ENCODE measurements at regions not wholly inside any gene's neighbourhood (a gene's known extent, or its start where the extent isn't known, plus 50 kb on each side); places are given as distances from the start of the nearest gene placed in this dataset.
"Not testable (repeated sequence)": the region's sequence is repeated elsewhere in the genome, so short reads cannot be mapped to it uniquely, and the experiment has no call there.

DNA sequence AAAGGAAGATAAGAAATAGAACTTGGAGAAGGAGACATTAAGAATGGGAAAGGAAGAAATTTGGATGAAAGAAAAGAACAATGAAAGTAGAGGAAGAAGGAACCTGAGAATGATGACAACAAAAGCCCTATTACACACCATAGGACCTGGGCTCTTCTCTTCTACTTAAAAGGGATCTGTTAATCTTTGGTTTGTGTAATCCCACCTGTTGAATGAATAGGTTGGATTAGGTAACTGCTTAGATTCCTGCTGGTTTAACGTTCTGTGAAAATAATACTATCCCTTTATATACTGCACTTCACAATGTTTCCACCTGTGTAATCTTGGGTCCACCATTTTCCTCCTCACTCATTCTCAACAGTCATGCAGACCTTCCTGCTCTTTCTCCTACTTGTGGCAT is 157.8 kb upstream of the ATP10B start:
- H3K4me3 ChIP-seq (ENCODE audit: low read depth, poor library complexity, severe bottlenecking): no peak overlapping the region
- no peak for DNase-seq (ENCODE audit: low spot score in 2 of 2)
- intact Hi-C loops (cut with DNase I; ENCODE audit: low total_unique reads): no loop called here
- WGBS, 2 donors: 73 to 76% methylated on average over 1 of the region's 1 CpG
- TF ChIP-seq, protein P1, sequence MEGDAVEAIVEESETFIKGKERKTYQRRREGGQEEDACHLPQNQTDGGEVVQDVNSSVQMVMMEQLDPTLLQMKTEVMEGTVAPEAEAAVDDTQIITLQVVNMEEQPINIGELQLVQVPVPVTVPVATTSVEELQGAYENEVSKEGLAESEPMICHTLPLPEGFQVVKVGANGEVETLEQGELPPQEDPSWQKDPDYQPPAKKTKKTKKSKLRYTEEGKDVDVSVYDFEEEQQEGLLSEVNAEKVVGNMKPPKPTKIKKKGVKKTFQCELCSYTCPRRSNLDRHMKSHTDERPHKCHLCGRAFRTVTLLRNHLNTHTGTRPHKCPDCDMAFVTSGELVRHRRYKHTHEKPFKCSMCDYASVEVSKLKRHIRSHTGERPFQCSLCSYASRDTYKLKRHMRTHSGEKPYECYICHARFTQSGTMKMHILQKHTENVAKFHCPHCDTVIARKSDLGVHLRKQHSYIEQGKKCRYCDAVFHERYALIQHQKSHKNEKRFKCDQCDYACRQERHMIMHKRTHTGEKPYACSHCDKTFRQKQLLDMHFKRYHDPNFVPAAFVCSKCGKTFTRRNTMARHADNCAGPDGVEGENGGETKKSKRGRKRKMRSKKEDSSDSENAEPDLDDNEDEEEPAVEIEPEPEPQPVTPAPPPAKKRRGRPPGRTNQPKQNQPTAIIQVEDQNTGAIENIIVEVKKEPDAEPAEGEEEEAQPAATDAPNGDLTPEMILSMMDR (IDR thresholded peaks at IDR 0.05): no peak
- TF ChIP-seq POLR2A (IDR thresholded peaks at IDR 0.05): no peak

DNA sequence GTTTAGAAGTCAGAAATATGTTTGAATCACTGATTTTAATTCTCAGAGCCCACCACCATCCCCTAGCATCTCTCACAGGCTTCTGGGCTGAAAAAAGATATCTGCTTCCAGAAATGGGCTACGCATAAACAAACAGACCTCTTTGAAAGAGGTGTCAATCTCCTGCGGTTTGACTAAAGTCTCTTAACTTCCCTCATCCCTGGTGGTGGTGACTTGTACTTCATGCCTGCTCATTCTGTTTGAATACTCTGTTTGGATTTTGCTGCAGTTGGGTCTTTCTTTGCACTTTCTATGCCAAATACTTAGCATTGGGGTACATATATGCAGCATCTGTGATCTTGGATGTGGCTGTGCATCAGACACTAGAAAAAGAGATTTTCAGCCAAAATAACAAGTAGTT is 157.2 kb upstream of the ATP10B start:
- H3K4me3 ChIP-seq (ENCODE audit: low read depth, poor library complexity, severe bottlenecking): no peak overlapping the region
- intact Hi-C loops (cut with DNase I; ENCODE audit: low total_unique reads): no loop called here
- TF ChIP-seq POLR2A (IDR thresholded peaks at IDR 0.05): no peak
- TF ChIP-seq, protein P1 (IDR thresholded peaks at IDR 0.05): no peak
- 63 to 71% methylated on average over 2 of the region's 2 CpGs for WGBS, 2 donors
- no peak for DNase-seq (ENCODE audit: low spot score in 2 of 2)

DNA sequence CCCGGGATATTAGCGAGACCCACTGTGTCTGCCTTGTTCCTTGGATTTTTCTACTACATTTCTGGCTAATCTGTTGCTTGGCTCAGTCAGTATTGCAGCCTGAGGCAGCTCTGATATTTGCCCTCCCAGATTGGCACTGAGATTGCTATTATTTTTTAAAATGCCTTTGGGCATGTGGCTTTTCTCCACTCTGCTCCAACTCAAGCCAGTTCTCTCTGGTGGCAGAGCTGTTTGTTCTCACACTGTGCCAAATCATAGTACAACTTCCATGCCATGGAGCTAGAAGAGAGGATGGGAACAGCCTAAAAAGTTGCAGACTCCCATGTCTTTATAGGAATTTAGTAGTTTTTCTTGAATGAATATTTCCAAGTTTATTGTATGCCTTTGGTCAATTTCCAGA is 155.9 kb upstream of the ATP10B start:
- intact Hi-C loops (cut with DNase I; ENCODE audit: low total_unique reads): no loop called here
- DNase-seq (ENCODE audit: low spot score in 2 of 2): no peak
- no peak overlapping the region for H3K4me3 ChIP-seq (ENCODE audit: low read depth, poor library complexity, severe bottlenecking)
- TF ChIP-seq POLR2A (IDR thresholded peaks at IDR 0.05): no peak
- TF ChIP-seq, protein P1 (IDR thresholded peaks at IDR 0.05): no peak
- WGBS, 2 donors: 47 to 75% methylated on average over 2 of the region's 2 CpGs

DNA sequence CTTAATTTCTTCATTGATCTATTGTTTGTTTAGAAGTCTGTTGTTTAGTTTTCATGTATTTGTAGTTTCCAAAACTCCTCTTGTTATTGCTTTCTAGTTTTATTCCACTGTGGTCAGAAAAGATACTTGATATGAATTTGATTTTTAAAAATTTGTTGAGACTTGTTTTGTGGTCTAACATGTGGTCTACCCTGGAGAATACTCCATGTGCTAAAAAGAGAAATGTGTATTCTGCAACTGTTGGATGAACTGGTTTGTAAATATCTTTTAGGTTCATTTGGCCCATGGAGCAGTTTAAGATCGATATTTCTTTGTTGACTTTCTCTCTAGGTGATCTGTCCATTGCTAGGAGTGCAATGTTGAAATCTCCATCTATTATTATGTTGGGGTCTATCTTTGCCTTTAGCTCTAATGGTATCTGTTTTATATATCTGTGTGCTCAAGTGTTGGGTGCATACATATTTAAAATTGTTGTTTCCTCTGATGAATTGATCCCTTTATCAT is 150.6 kb upstream of the ATP10B start:
- intact Hi-C loops (cut with DNase I; ENCODE audit: low total_unique reads): no loop called here
- 81 to 92% methylated on average over 1 of the region's 1 CpG for WGBS, 2 donors
- DNase-seq (ENCODE audit: low spot score in 2 of 2): no peak
- H3K4me3 ChIP-seq (ENCODE audit: low read depth, poor library complexity, severe bottlenecking): no peak overlapping the region
- TF ChIP-seq, protein P1 (IDR thresholded peaks at IDR 0.05): no peak
- no peak for TF ChIP-seq POLR2A (IDR thresholded peaks at IDR 0.05)

DNA sequence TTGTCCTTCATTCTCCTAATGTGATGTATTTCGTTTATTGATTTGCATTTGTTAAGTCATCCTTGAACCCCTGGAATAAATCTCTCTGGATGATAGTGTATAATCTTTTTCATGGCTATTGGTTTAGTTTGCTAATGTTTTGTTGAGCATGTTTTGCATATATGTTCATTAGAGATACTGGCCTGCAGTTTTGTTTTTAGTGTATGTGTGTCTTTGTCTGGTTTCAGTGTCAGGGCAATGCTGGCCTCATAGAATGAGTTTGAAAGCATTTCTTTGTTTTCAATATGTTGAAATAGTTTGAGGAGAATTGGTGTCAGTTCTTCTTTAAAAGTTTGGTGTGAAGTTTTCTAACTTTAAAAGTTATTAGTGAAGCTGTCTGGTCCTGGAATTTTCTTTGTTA is 149.6 kb upstream of the ATP10B start:
- 88 to 91% methylated on average over 1 of the region's 1 CpG for WGBS, 2 donors

DNA sequence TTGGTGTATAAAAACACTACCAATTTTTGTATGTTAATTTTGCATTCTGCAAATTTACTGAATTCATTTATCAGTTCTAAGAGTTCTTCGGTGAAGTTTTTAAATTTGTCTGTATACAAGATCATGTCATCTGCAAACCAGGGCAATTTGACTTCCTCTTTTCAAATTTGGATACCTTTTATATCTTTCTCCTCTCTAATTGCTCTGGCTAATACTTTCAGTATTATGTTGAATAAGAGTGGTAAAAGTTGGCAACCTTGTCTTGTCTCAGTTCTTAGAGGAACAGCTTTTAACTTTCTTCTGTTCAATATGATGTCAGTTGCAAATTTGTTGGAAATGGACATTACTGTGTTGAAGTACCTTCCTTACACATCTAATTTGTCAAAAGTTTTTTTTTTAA is 149.1 kb upstream of the ATP10B start:
- H3K4me3 ChIP-seq (ENCODE audit: low read depth, poor library complexity, severe bottlenecking); intact Hi-C loops (cut with DNase I; ENCODE audit: low total_unique reads); DNase-seq (ENCODE audit: low spot score in 2 of 2): not testable (repeated sequence)
- WGBS, 2 donors: 80 to 85% methylated on average over 1 of the region's 1 CpG

More for the DNA sequence above, 149.6 kb upstream of the ATP10B start:
- H3K4me3 ChIP-seq (ENCODE audit: low read depth, poor library complexity, severe bottlenecking): no peak overlapping the region
- TF ChIP-seq, protein P1 (IDR thresholded peaks at IDR 0.05): no peak
- TF ChIP-seq POLR2A (IDR thresholded peaks at IDR 0.05): no peak
- DNase-seq (ENCODE audit: low spot score in 2 of 2): no peak
- intact Hi-C loops (cut with DNase I; ENCODE audit: low total_unique reads): no loop called here

Data from lower leg skin (tissue), 4 donors.